GM23338 (cell line): ENCODE measurements at regions not wholly inside any gene's neighbourhood (a gene's known extent, or its start where the extent isn't known, plus 50 kb on each side); places are given as distances from the start of the nearest gene placed in this dataset.

Source experiments
- ATAC-seq: fragments of 200-7000 bp; cut with Tn5 transposase; 3 replicates; pipeline ENCODE4 v1.9.1; 2020
- DNase-seq: peaks from one replicate; pipeline ENCODE4 v3.0.0-alpha.2; 2015; ENCODE audit warnings: low spot score
- H2AFZ ChIP-seq: fragments of 200-600 bp; sonication (generic); 2 replicates; pipeline ENCODE4 v1.8.0; 2016; ENCODE audit warnings: antibody characterized with exemption, mild to moderate bottlenecking, moderate library complexity
- H3F3A ChIP-seq: fragments of 200-600 bp; sonication (generic); replicated peaks from 2 replicates; pipeline ENCODE4 v1.8.0; 2017; ENCODE audit warnings: antibody characterized with exemption, mixed run types, low read depth
- H3K27ac ChIP-seq: fragments of 200-600 bp; sonication (generic); 2 replicates; pipeline ENCODE4 v1.6.1; 2016; ENCODE audit warnings: low read depth
- H3K27me3 ChIP-seq: fragments of 200-600 bp; sonication (generic); 2 replicates; pipeline ENCODE4 v1.8.0; 2016; ENCODE audit warnings: mild to moderate bottlenecking, mixed run types, moderate library complexity; ENCODE audit not compliant: insufficient read depth
- H3K36me3 ChIP-seq: fragments of 200-600 bp; sonication (generic); 2 replicates; pipeline ENCODE4 v1.8.0; 2016; ENCODE audit warnings: mild to moderate bottlenecking; ENCODE audit not compliant: insufficient read depth
- H3K4me1 ChIP-seq: fragments of 200-600 bp; sonication (generic); 2 replicates; pipeline ENCODE4 v1.8.0; 2016; ENCODE audit warnings: mild to moderate bottlenecking, moderate library complexity; ENCODE audit not compliant: insufficient read depth
- H3K4me2 ChIP-seq: fragments of 200-600 bp; sonication (generic); 2 replicates; pipeline ENCODE4 v1.7.1; 2017; ENCODE audit warnings: mixed run types
- H3K4me3 ChIP-seq: fragments of 200-600 bp; sonication (generic); 2 replicates; pipeline ENCODE4 v1.6.1; 2016; ENCODE audit warnings: mixed run types
- H3K79me2 ChIP-seq: fragments of 200-600 bp; sonication (generic); replicated peaks from 2 replicates; pipeline ENCODE4 v1.8.0; 2017; ENCODE audit warnings: mild to moderate bottlenecking; ENCODE audit not compliant: insufficient read depth
- H3K9me2 ChIP-seq: fragments of 200-600 bp; sonication (generic); 2 replicates; pipeline ENCODE4 v1.8.0; 2017; ENCODE audit not compliant: insufficient read depth
- H4K20me1 ChIP-seq: fragments of 200-600 bp; sonication (generic); replicated peaks from 2 replicates; pipeline ENCODE4 v1.8.0; 2017; ENCODE audit warnings: mild to moderate bottlenecking; ENCODE audit not compliant: insufficient read depth
- H3K27ac Mint-ChIP-seq: 2 replicates; pipeline ENCODE4 v1.8.0; 2020; ENCODE audit warnings: inconsistent platforms, mild to moderate bottlenecking, moderate library complexity, mixed read lengths
- H3K27me3 Mint-ChIP-seq: 3 replicates; pipeline ENCODE4 v1.8.0; 2022; ENCODE audit warnings: low read depth, mild to moderate bottlenecking, moderate library complexity, mixed read lengths, inconsistent platforms; ENCODE audit not compliant: insufficient read depth, poor library complexity
- H3K36me3 Mint-ChIP-seq: 3 replicates; pipeline ENCODE4 v1.8.0; 2021; ENCODE audit warnings: low read depth, mild to moderate bottlenecking, inconsistent platforms, moderate library complexity, mixed read lengths
- H3K4me1 Mint-ChIP-seq: 3 replicates; pipeline ENCODE4 v1.8.0; 2020; ENCODE audit warnings: mild to moderate bottlenecking, inconsistent platforms, mixed read lengths
- H3K4me3 Mint-ChIP-seq: 3 replicates; pipeline ENCODE4 v1.8.0; 2021; ENCODE audit warnings: moderate library complexity, mild to moderate bottlenecking, inconsistent platforms, mixed read lengths
- H3K9me3 Mint-ChIP-seq: 3 replicates; pipeline ENCODE4 v1.8.0; 2020; ENCODE audit warnings: moderate library complexity, mild to moderate bottlenecking, inconsistent platforms, mixed read lengths
- CREB1 ChIP-seq: fragments of 250-450 bp; sonication (Bioruptor Pico); IDR thresholded peaks from 2 replicates; pipeline ENCODE4 v1.5.0; 2020; ENCODE audit warnings: low read depth, mild to moderate bottlenecking, moderate library complexity
- EZH2phosphoT487 ChIP-seq: fragments of 200-600 bp; sonication (generic); IDR thresholded peaks from one replicate; pipeline ENCODE4 v1.8.1; 2018; ENCODE audit warnings: antibody characterized with exemption; ENCODE audit not compliant: unreplicated experiment
- JUNB ChIP-seq: IDR thresholded peaks from one replicate; pipeline ENCODE4 v1.6.1; 2016; ENCODE audit warnings: antibody characterized with exemption; ENCODE audit not compliant: unreplicated experiment
- NANOG ChIP-seq: IDR thresholded peaks from 2 replicates; pipeline ENCODE4 v1.6.1; 2016; ENCODE audit warnings: antibody characterized with exemption, borderline replicate concordance
- POLR2AphosphoS5 ChIP-seq: IDR thresholded peaks from 2 replicates; pipeline ENCODE4 v1.6.1; 2016; ENCODE audit warnings: antibody characterized with exemption, low read depth
- REST ChIP-seq: IDR thresholded peaks from one replicate; pipeline ENCODE4 v1.6.1; 2018; ENCODE audit warnings: antibody characterized with exemption; ENCODE audit not compliant: unreplicated experiment
- STAT1 ChIP-seq: IDR thresholded peaks from one replicate; pipeline ENCODE4 v1.6.1; 2016; ENCODE audit warnings: antibody characterized with exemption; ENCODE audit not compliant: unreplicated experiment
- ZNF462 ChIP-seq: fragments of 250-450 bp; sonication (Bioruptor Pico); IDR thresholded peaks from 2 replicates; pipeline ENCODE4 v1.5.0; 2020; ENCODE audit warnings: mild to moderate bottlenecking, moderate library complexity
- TF ChIP-seq, protein P1 (sequence below), 2 experiments: fragments of 200-600 bp in 1 of 2; sonication (generic) in 1 of 2; conservative IDR thresholded peaks; 2 replicates each; pipeline versions ENCODE4 v1.5.1 to v1.6.1; 2016 to 2017; ENCODE audit warnings: antibody characterized with exemption in 2 of 2, low read depth in 2 of 2, mild to moderate bottlenecking in 2 of 2, moderate library complexity in 1 of 2
- TF ChIP-seq, protein P2 (sequence below): IDR thresholded peaks from 2 replicates; pipeline ENCODE4 v1.6.1; 2016; ENCODE audit warnings: antibody characterized with exemption

DNA sequence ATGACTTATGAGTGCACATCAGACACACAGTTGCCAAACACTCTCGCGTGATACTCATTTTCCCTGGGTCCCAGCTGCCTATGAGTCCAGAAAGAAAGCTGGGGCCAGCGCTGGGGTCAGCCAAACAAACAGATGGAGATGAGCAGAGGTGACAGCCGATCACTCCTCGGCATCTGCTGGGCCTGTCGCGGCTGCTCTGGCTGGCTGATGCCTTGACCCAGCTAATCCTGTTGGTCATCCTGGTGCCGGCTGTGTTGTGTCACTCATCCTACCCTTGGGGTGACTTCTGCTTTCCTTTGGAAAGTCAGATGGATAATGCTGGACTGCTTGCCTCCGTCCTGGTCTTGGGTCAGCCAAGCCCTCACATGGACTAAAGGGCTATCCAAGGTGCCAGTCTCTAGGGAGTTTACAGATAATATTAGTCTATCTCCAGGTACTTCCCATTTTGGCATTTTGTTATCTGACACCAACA is 105.3 kb upstream of the PDZRN3 start:
- H3K27me3 Mint-ChIP-seq = no peaks in the 10 kb centered on the region
- Histone ChIP-seq H3K4me2 (no peak overlapping the region), H4K20me1 (no peaks in the 10 kb centered on the region), H3K27ac (no peak overlapping the region), H3K27me3 (no peaks in the 10 kb centered on the region), H3F3A (no peaks in the 10 kb centered on the region), H3K4me1 (peaks cover 23% of the 10 kb centered on the region), H3K36me3 (no peaks in the 10 kb centered on the region), H2AFZ (peak overlapping the region; percentile 70), H3K9me2 (no peaks in the 10 kb centered on the region), H3K4me3 (no peak overlapping the region), H3K79me2 (no peaks in the 10 kb centered on the region)
- no peak for DNase-seq
- no peaks in the 10 kb centered on the region for H3K9me3 Mint-ChIP-seq
- no peak for ATAC-seq
- H3K4me1 Mint-ChIP-seq = peaks cover 32% of the 10 kb centered on the region
- H3K36me3 Mint-ChIP-seq = no peaks in the 10 kb centered on the region
- H3K4me3 Mint-ChIP-seq = no peak overlapping the region
- no peak overlapping the region for H3K27ac Mint-ChIP-seq
- no peak for TF ChIP-seq CREB1 (CRISPR knock-in tag)

GRCh38 chr3:73727854-73728253 is 103.1 kb upstream of the PDZRN3 start:
- no peaks in the 10 kb centered on the region for H3K36me3 Mint-ChIP-seq
- H3K27ac Mint-ChIP-seq = no peak overlapping the region
- Histone ChIP-seq H3K4me1 (peaks cover 17% of the 10 kb centered on the region), H3K27ac (no peak overlapping the region), H3K79me2 (no peaks in the 10 kb centered on the region), H3K4me3 (no peak overlapping the region), H3K36me3 (no peaks in the 10 kb centered on the region), H2AFZ (peak overlapping the region; percentile 86), H4K20me1 (no peaks in the 10 kb centered on the region), H3K27me3 (no peaks in the 10 kb centered on the region), H3K4me2 (peak overlapping the region; percentile 21), H3F3A (no peaks in the 10 kb centered on the region), H3K9me2 (no peaks in the 10 kb centered on the region)
- ATAC-seq = no peak; the same call in 2 of the 3 replicates
- DNase-seq = no peak
- peaks cover 27% of the 10 kb centered on the region for H3K4me1 Mint-ChIP-seq
- no peaks in the 10 kb centered on the region for H3K27me3 Mint-ChIP-seq
- no peaks in the 10 kb centered on the region for H3K9me3 Mint-ChIP-seq
- H3K4me3 Mint-ChIP-seq = no peak overlapping the region
- TF ChIP-seq, protein P1, sequence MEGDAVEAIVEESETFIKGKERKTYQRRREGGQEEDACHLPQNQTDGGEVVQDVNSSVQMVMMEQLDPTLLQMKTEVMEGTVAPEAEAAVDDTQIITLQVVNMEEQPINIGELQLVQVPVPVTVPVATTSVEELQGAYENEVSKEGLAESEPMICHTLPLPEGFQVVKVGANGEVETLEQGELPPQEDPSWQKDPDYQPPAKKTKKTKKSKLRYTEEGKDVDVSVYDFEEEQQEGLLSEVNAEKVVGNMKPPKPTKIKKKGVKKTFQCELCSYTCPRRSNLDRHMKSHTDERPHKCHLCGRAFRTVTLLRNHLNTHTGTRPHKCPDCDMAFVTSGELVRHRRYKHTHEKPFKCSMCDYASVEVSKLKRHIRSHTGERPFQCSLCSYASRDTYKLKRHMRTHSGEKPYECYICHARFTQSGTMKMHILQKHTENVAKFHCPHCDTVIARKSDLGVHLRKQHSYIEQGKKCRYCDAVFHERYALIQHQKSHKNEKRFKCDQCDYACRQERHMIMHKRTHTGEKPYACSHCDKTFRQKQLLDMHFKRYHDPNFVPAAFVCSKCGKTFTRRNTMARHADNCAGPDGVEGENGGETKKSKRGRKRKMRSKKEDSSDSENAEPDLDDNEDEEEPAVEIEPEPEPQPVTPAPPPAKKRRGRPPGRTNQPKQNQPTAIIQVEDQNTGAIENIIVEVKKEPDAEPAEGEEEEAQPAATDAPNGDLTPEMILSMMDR (conservative IDR thresholded peaks at IDR 0.05; ENCODE audit: low read depth in 2 of 2) = no peak
- TF ChIP-seq POLR2AphosphoS5 = no peak
- TF ChIP-seq, protein P2, sequence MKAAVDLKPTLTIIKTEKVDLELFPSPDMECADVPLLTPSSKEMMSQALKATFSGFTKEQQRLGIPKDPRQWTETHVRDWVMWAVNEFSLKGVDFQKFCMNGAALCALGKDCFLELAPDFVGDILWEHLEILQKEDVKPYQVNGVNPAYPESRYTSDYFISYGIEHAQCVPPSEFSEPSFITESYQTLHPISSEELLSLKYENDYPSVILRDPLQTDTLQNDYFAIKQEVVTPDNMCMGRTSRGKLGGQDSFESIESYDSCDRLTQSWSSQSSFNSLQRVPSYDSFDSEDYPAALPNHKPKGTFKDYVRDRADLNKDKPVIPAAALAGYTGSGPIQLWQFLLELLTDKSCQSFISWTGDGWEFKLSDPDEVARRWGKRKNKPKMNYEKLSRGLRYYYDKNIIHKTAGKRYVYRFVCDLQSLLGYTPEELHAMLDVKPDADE = no peak
- no peak for TF ChIP-seq EZH2phosphoT487
- no peak for TF ChIP-seq STAT1
- TF ChIP-seq JUNB = no peak
- no peak for TF ChIP-seq ZNF462 (CRISPR knock-in tag)
- no peak for TF ChIP-seq REST
- no peak for TF ChIP-seq NANOG
